Renal cortex interstitium (tissue), 11 donors: ENCODE measurements at regions not wholly inside any gene's neighbourhood (a gene's known extent, or its start where the extent isn't known, plus 50 kb on each side); places are given as distances from the start of the nearest gene placed in this dataset.

Source experiments
- DNase-seq, 11 donors: peaks; one replicate each; pipeline ENCODE4 v3.0.0-alpha.2; 2013; ENCODE audit warnings: low read depth in 9 of 11, low spot score in 4 of 11; ENCODE audit errors: extremely low read depth in 1 of 11

DNA sequence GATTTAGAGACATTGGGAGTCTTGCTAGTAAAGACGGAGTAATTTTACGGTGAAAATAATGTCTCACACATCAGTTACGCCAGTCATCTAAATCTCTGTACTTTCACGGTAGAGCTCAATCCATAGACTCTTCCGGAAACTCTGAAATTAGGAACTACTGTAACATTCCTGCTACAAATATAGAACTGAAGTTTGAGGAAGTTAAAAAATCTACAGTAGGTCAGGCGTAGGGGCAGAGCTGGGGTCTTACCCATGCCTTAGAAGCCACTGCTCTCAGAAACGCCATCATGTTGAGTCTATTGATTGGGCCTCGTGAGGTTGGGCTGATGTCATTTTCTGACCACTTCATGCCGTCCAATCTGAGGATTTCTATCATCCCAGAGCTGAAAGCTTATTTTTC, 1029.8 kb upstream of the TMEM132C start:
- no peak for DNase-seq

DNA sequence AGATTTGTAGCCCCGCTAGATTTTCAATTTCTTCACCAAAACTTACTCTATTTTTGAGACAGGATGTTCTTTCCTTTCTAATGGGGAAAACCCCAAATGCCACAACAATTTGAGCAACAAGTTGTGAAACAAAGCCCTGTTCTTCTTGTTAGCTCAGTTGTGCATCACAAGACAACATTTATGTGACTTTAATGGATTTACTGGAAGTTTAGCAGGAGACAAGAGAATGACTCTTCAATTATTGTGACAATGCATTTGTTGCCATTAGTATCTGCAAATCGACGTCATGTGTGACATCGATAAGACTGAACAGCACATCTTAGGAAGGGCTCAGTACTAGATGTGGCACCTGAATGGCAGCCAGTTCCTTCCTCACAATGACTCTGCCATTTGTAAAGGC, 1028.9 kb upstream of the TMEM132C start:
- no peak for DNase-seq

DNA sequence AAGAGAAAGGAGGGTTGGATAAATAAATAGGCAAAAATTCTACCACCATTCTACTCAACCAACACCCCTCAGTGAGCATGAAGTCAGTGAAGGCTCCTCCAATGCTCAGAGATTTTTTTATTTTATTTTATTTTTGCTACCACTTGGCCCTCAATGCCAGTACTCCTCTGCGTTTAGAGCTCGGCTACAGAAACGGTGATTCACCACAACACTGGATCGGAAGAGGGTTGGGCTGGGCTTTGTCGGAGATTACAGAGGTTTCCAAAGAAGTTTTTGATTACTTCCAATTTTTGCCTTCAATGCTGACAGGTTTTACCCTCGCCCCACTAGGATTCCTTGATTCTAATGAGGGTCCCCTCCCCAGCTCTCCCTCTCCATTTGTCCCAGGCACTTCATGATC, 1027.2 kb upstream of the TMEM132C start:
- no peak for DNase-seq

DNA sequence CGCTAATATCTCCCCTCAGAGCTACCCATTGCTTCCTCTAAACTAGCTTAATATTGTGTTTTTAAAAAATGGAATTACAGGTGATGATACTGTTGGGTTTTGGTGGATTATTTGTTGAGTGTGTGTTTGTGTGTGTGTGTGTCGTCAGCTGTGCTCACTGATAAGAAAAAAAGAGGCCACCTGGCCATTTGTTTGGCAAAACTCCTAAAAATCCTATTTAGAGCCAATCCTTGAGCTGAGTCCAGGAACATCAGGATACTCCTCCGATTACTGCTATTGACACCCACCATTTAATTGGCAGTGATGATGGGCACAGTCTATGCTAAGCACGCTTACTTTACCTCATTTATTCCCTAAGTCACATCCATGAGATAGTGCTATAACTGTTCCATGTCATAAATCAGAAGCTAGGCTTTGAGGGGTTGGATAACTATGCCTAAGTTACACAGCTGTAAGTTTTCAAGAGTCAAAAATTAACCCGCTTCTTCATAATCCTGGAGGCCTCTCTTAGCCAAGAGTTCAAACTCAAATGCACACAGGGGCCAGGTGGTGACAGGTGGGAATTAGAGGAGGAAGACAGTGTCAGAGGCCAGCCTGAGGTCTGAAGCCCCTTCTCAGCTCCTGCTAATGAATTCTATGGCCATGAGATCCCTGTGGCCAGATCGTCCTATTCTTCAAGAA, 1026.6 kb upstream of the TMEM132C start:
- DNase-seq = no peak

DNA sequence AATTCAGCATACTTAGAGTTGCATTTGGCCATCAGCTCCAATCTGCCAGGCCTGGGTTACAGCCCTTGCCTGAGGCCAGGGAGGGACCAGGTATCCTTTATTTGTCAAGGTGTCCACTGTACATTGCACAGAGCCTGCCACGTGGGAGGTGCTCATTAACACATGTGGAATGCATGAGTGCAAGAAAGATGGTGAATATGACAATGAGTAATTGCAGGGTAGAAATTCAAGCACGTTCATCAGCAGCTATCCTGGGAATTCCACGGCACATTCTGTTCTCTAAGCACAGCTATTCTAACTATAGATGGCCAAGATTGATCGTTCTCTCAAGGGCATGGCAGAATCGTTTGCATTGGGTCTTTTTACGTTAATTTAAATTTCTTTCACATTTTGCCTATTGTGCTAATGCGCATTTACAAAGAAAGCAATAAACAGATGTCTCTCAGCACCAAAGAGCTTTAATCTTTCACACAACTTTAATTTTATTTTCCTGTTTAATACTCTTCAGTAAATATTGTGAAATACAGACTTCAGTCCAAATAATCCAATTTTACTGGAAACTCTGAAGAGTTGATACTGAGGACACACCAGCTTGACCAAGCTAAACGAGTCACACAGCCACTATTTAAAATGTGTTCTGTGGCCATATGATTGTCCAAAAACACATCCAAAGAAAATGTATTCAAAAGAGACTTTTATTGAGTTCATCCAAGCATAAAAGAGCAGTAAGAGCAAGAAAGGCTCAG, 1025.7 kb upstream of the TMEM132C start:
- DNase-seq = no peak

DNA sequence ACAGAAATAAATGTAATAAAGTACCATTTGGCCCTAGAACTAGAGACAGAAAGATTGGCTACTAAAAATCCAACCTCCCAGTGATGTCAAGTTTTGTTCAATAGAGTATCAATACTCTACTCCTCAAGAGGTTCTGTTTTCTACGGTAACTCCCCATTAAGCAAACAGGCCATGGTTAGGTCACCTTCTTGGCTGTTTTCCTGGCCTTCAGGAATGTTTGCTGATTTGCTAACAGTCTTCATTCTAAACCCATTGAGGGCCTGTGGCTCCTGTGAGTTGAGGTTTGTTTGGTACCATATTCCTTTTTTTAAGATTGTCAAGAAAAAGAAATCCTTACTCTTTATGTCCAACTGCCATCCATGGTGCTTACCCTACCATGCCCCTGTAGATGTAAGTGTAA, 1022.0 kb upstream of the TMEM132C start:
- DNase-seq = no peak

DNA sequence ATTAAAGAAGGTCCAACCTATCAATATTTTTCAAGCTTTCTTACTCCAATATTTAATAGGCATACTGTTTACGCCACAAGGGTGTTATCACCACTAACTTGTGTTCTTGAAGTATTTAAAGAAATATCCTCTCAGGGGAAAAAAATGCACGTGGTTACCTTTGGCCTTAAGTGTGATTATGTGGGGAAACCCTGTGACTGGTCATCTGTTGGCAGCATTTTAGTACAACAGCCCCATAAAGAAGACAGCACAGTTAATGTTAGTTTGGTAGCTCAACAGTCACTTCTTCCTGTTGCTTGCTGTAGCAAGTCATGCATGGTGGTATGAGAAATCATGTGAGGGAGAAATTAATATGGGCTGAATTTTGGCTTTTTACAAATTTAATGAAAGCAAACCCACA, 1021.5 kb upstream of the TMEM132C start:
- no peak for DNase-seq

DNA sequence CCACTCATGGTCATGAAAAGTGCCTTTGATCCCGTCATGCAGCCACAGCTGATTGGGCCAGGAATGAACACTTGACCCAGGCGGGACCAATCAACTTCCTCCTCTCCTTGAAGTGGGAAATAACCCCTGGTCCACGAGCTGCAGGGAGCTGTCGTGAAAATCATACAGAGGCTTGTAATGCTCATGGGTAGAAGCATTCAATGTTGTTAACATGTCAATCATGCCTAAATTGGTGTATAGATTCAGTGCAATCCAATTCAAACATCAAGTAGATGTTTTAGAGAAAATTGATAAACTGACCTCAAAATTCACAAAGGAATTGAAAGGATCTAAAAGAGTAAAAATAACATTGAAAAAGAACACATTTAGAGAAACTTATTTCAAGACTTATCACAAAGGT, 1019.0 kb upstream of the TMEM132C start:
- no peak for DNase-seq

DNA sequence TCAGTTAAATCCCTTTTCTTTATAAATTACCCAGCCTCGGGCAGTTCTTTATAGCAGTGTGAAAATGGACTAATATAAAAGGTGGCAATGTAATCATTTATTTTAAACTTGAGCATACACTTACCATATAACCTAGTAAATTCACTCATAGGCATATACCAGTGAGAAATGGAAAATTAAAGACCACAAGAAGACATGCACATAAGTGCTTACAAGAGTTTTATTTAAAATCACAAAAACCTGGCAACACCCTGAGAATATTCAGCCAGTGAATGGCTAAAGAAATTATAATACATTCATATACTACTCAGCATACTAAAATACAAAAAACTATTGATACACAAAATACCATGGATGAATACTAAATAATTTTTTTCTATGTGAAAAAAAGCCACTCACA, 1017.5 kb upstream of the TMEM132C start:
- DNase-seq = no peak

DNA sequence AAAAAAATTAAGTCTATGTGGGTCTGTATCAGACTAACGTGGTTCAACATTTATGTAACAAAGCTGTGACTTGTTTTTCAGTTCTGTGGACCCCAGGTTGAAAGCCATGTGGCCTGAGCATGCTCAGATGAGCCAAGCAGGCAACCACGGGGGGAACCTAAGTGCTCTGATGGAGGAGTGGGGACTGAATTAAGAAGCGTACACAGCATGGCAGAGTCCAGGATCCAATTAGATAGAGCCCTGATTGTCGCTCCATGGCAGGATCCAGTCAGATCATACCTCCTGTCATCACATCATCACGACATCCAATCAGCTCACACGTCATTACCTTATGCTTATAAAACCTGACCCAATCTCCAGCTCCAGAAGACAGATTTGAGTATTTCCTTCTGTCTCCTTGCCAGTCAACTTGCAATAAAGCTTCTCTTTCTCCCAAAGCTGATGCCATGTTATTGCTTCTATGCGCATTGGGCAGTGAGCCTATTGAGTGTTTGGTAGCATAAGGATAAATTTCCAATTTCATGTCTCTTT, 1013.1 kb upstream of the TMEM132C start:
- DNase-seq = no peak

DNA sequence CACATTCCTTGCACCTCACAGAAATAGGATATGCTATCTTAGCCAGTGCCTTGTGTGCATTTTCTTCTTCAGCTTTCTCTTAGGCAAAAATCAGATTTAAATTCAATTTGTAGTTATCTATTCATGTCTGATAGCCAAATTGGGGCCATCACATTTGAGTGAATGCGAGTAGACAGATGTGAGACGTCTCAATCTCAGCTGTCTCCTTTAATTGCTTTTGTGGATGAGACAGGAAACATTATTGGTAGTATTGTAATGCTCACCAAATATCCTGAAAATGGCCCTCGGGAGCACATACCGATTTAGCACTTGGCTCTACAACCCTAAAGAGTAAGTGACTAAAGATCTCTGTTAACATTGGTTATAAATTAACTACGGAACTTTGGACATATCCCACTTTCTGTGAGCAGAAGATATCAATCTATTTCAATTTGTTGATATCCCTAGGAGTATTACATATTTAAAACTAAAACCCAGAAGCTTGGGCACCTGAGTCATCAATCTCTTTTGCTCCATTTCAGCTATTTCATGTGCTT, 1012.5 kb upstream of the TMEM132C start:
- no peak for DNase-seq

DNA sequence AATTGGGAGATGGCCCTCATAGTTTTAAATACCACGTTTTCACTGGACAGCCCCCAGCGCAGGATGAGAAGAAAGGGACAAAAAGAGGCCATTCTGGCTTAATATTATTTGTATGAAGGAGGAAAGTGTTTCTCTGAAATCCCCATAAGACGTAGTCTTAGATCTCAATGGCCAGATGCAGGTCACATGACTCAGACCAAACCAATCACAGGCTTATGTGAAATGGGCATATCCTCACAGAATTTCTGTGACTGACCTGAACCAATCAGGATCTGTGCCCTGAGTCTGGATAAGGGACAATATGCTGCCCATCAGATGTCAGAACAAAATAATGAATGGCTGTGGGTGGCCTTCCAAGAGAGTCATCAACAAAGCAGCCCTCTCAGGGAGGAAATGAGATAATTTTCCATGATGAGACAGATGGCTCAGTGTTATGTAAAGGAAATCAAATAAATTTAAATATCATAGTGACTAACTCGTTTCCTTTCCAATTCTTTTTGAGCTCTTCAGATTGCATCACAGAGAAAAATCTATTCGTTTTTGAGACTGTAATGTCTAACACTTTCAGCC, 1009.5 kb upstream of the TMEM132C start:
- DNase-seq = no peak

DNA sequence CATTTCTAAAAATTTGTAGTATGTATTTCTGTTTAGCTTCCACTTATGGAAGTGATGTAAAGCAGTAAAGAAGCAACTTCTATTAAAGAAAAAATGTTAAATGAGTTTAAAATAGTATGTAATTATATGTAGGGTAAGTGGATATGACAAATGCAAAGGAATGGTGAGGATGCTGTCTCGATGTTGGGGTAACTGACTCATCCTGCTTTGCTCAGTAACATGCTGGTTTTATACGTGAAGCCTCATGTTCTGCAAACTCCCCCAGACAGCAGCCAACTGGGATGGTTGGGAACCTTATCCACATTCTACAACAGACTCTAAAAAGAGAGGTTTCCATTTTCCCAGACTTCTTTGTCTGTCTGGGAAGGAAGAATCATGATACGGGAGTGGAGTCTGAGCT, 1006.4 kb upstream of the TMEM132C start:
- no peak for DNase-seq

DNA sequence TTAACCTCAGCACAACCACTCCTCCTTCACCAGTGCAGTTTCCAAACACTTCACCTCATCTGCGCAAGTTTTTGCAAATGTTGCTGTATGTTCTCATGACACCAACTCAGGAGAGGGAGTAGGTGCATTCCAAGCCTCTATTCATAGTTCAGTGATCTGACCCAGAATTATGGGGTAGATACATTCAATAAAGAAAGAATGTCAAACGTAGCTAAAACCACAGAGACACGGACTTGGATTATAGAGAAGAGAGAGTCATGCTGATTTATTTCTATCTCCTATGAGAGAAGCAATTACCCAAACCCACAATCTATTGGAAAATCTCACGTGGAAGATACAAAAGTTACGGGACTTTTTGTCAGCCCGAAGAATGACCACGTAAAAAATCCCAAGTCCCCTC, 1006.0 kb upstream of the TMEM132C start:
- no peak for DNase-seq

DNA sequence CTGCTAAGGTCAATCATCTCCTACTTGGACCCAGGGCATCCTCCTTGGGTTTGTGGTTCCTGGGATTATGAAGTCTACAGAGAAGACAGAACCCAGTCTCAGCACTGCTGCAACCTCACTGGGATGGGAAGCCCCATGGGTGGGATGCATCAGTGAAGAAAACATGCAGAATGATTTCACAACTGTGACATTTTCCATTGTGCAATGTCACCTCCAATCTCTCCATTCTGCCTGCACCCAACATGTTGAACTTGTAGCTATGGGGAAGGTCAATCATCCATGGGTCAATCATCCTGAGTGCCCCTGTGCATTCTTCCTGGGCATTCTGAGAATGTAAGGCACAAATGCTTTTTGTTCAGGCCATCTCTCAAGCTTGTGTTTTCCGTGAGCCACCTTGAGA, 1004.4 kb upstream of the TMEM132C start:
- DNase-seq = no peak

DNA sequence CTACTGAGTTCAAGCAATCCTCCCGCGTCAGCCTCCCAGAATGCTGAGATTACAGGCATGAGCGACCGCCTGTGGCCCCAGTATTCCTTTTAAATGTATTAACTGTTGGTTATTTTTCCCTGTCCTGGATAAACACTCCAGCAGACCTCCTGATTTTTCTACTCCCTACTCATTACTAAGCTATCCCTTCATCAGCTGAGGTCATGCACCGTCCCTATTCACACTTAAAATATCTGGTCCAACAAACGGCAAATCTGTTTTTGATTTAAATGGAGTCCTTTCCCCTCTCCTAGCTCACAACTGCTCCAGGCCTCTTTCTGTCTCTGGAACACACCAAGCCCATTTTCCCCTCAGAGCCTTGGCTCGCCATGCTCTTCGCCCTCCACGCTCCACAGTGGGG, 1003.3 kb upstream of the TMEM132C start:
- no peak for DNase-seq

DNA sequence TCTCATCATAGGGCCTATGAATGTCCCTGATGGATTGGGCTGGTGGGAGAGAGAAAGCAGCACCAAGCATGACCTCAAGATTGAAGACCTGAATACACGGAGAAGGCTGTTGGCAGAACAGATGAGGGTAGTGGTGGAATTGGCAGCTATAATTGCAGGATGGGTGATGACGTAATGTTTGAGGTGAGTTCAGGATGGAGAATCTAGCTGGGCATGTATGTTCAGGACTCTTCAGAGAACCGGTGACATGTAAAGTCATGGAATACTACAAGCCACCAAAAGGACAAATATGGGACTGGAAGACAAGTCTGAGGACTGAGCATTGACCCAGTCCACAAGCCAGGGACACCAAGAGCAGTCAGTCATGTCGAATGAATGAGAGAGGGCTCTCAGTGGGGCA, 999.8 kb upstream of the TMEM132C start:
- DNase-seq = no peak

DNA sequence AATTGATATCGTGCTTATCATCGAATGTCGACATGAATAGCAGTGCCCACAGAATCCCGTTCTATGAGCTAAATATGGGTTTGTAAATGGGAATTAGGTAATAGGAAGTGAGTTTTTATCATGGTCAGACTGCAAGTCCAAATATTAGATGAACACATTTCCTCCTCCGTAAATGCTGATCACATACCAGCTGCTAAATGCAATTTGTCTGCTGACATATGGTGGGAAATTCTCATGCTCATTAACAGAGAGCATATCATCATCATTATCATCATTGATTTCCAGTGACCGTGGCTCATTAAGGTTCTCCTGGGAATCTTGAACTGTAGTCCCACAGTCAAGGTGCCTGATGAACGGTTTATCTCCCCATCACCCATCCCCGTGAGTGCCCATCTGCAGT, 998.8 kb upstream of the TMEM132C start:
- DNase-seq = no peak

DNA sequence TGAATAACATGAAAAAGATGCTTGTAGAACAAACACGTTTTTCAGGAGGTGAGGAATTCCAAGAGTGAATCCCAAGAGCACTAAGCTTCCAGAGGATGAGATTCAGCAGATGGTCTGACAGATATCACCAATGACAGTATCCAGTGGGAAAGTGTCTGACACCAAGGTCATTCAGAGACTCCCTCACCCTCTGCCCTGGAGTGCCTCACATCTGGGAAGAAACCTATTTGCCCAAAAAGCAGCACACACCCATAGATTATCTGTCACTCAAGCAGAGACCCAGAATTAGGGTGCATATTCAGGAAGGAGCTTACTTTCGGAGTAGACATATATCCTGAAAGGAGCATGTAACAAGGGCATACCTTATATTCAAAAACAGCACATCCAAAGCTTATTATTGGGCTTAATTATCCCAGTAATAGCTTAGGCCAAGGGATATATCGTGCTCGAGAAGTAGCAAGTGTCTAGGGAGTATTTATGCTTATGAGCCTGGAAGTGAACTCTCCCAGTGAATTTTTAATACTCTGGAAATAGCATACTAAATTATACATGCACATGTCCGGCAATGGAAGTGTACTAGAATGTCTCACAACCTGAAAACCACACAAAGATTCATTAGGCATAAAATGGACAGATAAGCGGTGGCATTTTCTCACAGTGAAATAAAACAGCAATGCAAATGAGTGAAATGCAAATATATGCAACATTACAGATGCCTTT, 998.1 kb upstream of the TMEM132C start:
- DNase-seq = no peak

DNA sequence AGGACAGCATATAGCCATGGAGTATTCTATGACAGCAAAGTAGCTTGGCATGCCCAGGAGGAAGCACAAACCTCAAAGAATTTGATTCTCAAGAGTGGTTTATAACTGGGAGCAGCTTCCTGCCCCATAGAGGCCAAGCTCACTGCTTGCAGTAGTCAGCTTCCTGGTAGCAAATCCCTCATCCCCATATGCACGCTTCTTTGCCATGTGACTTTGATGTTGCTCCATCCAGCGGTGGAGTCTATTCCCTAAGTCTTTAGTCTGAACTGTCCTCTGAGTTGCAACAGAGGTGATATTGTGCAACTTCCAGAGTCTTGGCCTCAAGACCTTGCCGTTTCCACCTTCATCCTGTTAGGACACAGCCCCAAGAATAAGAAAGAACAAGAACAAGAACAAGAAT, 996.8 kb upstream of the TMEM132C start:
- no peak for DNase-seq
